Natural killer cell (primary cell): ENCODE measurements at regions not wholly inside any gene's neighbourhood (a gene's known extent, or its start where the extent isn't known, plus 50 kb on each side); places are given as distances from the start of the nearest gene placed in this dataset.

ENCODE experiments used
- ATAC-seq, 3 donors: fragments of 150-1000 bp in 2 of 3; fragments of 200-7000 bp in 1 of 3; cut with Tn5 transposase; 1 replicate in 1 of 3; 2 replicates in 2 of 3; pipeline ENCODE4 v1.10.0; 2021; ENCODE audit warnings: mild to moderate bottlenecking in 2 of 3, moderate library complexity in 2 of 3
- DNase-seq, 2 donors: peaks; one replicate each; pipeline versions ENCODE4 v3.0.0 to v3.0.0-alpha.2; 2013 to 2021; ENCODE audit warnings: mixed read lengths in 1 of 2
- H3K27ac ChIP-seq: one replicate; pipeline ENCODE4 v1.5.1; 2013; ENCODE audit warnings: mild to moderate bottlenecking, low read length
- H3K27me3 ChIP-seq: one replicate; pipeline ENCODE4 v1.6.1; 2013; ENCODE audit warnings: low read length; ENCODE audit not compliant: control insufficient read depth, insufficient read depth
- H3K36me3 ChIP-seq: one replicate; pipeline ENCODE4 v1.6.1; 2013; ENCODE audit warnings: low read length; ENCODE audit not compliant: control insufficient read depth, insufficient read depth
- H3K4me1 ChIP-seq: one replicate; pipeline ENCODE4 v1.6.1; 2013; ENCODE audit warnings: low read length; ENCODE audit not compliant: control insufficient read depth, insufficient read depth
- H3K4me3 ChIP-seq: one replicate; pipeline ENCODE4 v1.5.1; 2013; ENCODE audit warnings: low read length
- H3K9me3 ChIP-seq: one replicate; pipeline ENCODE4 v1.6.1; 2013; ENCODE audit warnings: low read length; ENCODE audit not compliant: control insufficient read depth, insufficient read depth
- H3K27ac Mint-ChIP-seq, 2 donors: one replicate each; pipeline ENCODE4 v1.8.0; 2022; ENCODE audit warnings: mild to moderate bottlenecking in 2 of 2, mixed read lengths in 2 of 2, moderate library complexity in 1 of 2
- H3K27me3 Mint-ChIP-seq, 2 donors: one replicate each; pipeline ENCODE4 v1.8.0; 2022; ENCODE audit warnings: low read depth in 2 of 2, mixed read lengths in 2 of 2
- H3K36me3 Mint-ChIP-seq: one replicate; pipeline ENCODE4 v1.8.0; 2022; ENCODE audit warnings: mixed read lengths
- H3K4me1 Mint-ChIP-seq, 2 donors: one replicate each; pipeline ENCODE4 v1.8.0; 2022; ENCODE audit warnings: mixed read lengths in 2 of 2
- H3K4me3 Mint-ChIP-seq: one replicate; pipeline ENCODE4 v1.8.0; 2022; ENCODE audit warnings: mild to moderate bottlenecking, moderate library complexity, mixed read lengths
- H3K9me3 Mint-ChIP-seq, 2 donors: one replicate each; pipeline ENCODE4 v1.8.0; 2022; ENCODE audit warnings: mixed read lengths in 2 of 2
- CTCF ChIP-seq: fragments of 200-600 bp; IDR thresholded peaks from one replicate; pipeline ENCODE4 v1.8.0; 2022; ENCODE audit warnings: antibody characterized with exemption
- WGBS: methylation state at CpG from one replicate; pipeline ENCODE4 v1.1.7; 2013; ENCODE audit warnings: missing lambda C conversion rate; ENCODE audit not compliant: insufficient coverage; 5-methylcytosine and 5-hydroxymethylcytosine counted together
- intact Hi-C: fragments of 100-400 bp; cut with micrococcal nuclease; formaldehyde crosslinking; loops from one replicate; pipeline ENCODE4 v1.14.2; 2022

GRCh38 chrX:122934131-122934530, 249.9 kb upstream of the GRIA3 start:
- no peak overlapping the region for H3K4me3 ChIP-seq
- no peak for ATAC-seq
- Mint-ChIP-seq H3K27ac (no peak overlapping the region), H3K36me3 (no peaks in the 10 kb centered on the region), H3K27me3 (no peaks in the 10 kb centered on the region), H3K9me3 (peaks cover 4 to 10% of the 10 kb centered on the region in 2 donors), H3K4me3 (no peak overlapping the region), H3K4me1 (no peaks in the 10 kb centered on the region)
- H3K36me3 ChIP-seq, result no peaks in the 10 kb centered on the region
- no peak for DNase-seq
- H3K27me3 ChIP-seq, result no peaks in the 10 kb centered on the region
- no peak overlapping the region for H3K27ac ChIP-seq
- WGBS, result 89% methylated on average over 1 of the region's 1 CpG
- H3K9me3 ChIP-seq, result no peaks in the 10 kb centered on the region
- no peaks in the 10 kb centered on the region for H3K4me1 ChIP-seq
- intact Hi-C loops, result no loop called here
- no peak for TF ChIP-seq CTCF

DNA sequence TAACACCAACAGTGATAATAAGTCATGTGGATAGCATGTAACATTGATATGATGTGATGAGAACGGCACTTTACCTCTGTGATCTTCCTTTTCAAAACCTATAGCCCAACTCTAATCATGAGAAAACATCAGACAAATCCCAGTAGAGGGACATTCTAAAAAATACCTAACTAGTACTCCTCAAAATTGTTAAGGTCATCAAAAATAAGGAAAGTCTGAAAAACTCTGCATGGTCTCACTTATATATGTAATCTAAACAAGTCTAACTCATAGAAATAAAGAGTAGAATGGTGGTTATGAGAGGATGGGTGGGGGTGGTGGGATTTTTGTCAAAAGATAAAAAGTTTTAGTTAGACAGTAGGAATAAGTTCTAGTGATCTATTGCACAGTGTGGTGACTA, 243.9 kb upstream of the GRIA3 start:
- Mint-ChIP-seq H3K36me3 (no peaks in the 10 kb centered on the region), H3K9me3 (peaks cover 0 to 9% of the 10 kb centered on the region in 2 donors)
- H3K36me3 ChIP-seq, result no peaks in the 10 kb centered on the region

DNA sequence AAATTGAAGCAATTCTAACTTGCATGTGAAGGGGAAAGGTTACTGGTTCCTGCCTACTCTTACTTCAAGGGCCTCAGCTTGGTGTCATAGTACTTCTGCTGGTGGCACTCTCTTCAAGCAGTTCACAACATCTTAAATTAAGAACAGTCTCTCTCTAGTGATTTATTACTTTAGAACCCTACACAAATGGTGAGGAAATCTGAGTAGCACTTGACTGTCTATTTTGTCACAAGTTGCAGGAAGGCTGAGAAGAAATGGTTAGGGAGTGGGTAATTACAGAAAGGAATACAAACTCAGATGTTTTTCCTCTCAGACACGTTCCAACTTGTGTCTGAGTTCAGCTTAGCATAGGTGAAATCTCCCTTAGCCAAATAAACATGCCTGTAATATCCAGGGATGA, 242.3 kb upstream of the GRIA3 start:
- Mint-ChIP-seq H3K4me1 (no peaks in the 10 kb centered on the region), H3K4me3 (no peak overlapping the region), H3K36me3 (no peaks in the 10 kb centered on the region), H3K9me3 (peaks cover 0 to 10% of the 10 kb centered on the region in 2 donors), H3K27me3 (no peaks in the 10 kb centered on the region), H3K27ac (no peak overlapping the region)
- DNase-seq (no peak), ATAC-seq (no peak)
- no peak overlapping the region for H3K4me3 ChIP-seq
- no peaks in the 10 kb centered on the region for H3K36me3 ChIP-seq
- no peaks in the 10 kb centered on the region for H3K27me3 ChIP-seq
- no peaks in the 10 kb centered on the region for H3K9me3 ChIP-seq
- WGBS, result no CpG with 5 or more reads among the region's 1 CpG
- H3K27ac ChIP-seq, result no peak overlapping the region
- H3K4me1 ChIP-seq, result no peaks in the 10 kb centered on the region
- intact Hi-C loops, result no loop called here
- TF ChIP-seq CTCF, result no peak

More for the DNA sequence above, 243.9 kb upstream of the GRIA3 start:
- Histone ChIP-seq H3K27ac (no peak overlapping the region), H3K4me1 (no peaks in the 10 kb centered on the region), H3K9me3 (no peaks in the 10 kb centered on the region), H3K27me3 (no peaks in the 10 kb centered on the region), H3K4me3 (no peak overlapping the region)
- no peaks in the 10 kb centered on the region for H3K4me1 Mint-ChIP-seq
- H3K27me3 Mint-ChIP-seq, result no peaks in the 10 kb centered on the region
- H3K4me3 Mint-ChIP-seq, result no peak overlapping the region
- H3K27ac Mint-ChIP-seq, result no peak overlapping the region
- no peak for DNase-seq
- intact Hi-C loops, result no loop called here
- no peak for TF ChIP-seq CTCF
- no peak for ATAC-seq
- WGBS, result no CpG with 5 or more reads among the region's 1 CpG

DNA sequence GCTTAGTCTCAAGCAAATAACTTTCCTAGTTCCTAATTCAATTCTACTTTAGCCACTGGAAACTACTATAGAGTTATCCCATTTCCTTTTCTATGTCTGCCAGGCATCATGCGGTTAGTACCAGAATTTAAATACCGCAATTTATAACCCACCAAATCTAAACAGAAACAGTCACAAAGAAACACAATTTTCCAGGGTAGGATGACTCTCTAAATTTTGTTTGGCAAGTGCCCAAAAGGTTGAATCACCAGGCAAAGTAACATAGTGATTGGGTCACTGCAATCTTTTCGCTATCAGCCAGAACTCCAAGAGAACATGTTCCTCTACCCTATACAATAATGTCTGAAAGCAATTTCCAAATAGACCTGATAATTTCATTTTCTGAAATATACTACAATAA, 240.2 kb upstream of the GRIA3 start:
- ATAC-seq (no peak), DNase-seq (no peak)
- no peaks in the 10 kb centered on the region for H3K36me3 ChIP-seq
- 100% methylated on average over 3 of the region's 3 CpGs for WGBS
- no peaks in the 10 kb centered on the region for H3K4me1 ChIP-seq
- no peak overlapping the region for H3K4me3 ChIP-seq
- no peaks in the 10 kb centered on the region for H3K4me1 Mint-ChIP-seq
- peaks cover 0 to 7% of the 10 kb centered on the region in 2 donors for H3K9me3 Mint-ChIP-seq
- no peaks in the 10 kb centered on the region for H3K36me3 Mint-ChIP-seq
- H3K27me3 ChIP-seq, result no peaks in the 10 kb centered on the region
- H3K4me3 Mint-ChIP-seq, result no peak overlapping the region
- TF ChIP-seq CTCF, result no peak
- H3K27ac ChIP-seq, result no peak overlapping the region
- no peaks in the 10 kb centered on the region for H3K9me3 ChIP-seq
- H3K27ac Mint-ChIP-seq, result no peak overlapping the region
- intact Hi-C loops, result no loop called here
- no peaks in the 10 kb centered on the region for H3K27me3 Mint-ChIP-seq
